HG02852 (cell line): ENCODE measurements at regions not wholly inside any gene's neighbourhood (a gene's known extent, or its start where the extent isn't known, plus 50 kb on each side); places are given as distances from the start of the nearest gene placed in this dataset.
"Not testable (repeated sequence)": the region's sequence is repeated elsewhere in the genome, so short reads cannot be mapped to it uniquely, and the experiment has no call there.

Source experiments
- ATAC-seq: cut with Tn5 transposase; IDR thresholded peaks from one replicate; pipeline ENCODE4 v1.9.1; 2021; ENCODE audit warnings: mild to moderate bottlenecking, moderate library complexity; ENCODE audit not compliant: unreplicated experiment

GRCh38 chr11:114928260-114928870 is 250.0 kb downstream of the NXPE2 start:
- no peak for ATAC-seq

- ATAC-seq, result no peak
Observed at GRCh38 chr11:114929351-114930000, 251.1 kb downstream of the NXPE2 start.

- no peak for ATAC-seq
Observed at GRCh38 chr11:114938799-114939198, 260.5 kb downstream of the NXPE2 start.

- no peak for ATAC-seq
Observed at GRCh38 chr11:114942207-114942606, 263.9 kb downstream of the NXPE2 start.

- no peak for ATAC-seq
Observed at GRCh38 chr11:114949614-114950351, 271.5 kb downstream of the NXPE2 start.

GRCh38 chr11:114953039-114953438 is 274.7 kb downstream of the NXPE2 start:
- no peak for ATAC-seq

- no peak for ATAC-seq
Observed at GRCh38 chr11:114955923-114956322, 277.6 kb downstream of the NXPE2 start.

GRCh38 chr11:114956566-114956965 is 278.2 kb downstream of the NXPE2 start:
- no peak for ATAC-seq

GRCh38 chr11:114959953-114960505 is 281.7 kb downstream of the NXPE2 start:
- no peak for ATAC-seq

GRCh38 chr11:114960819-114961218 is 282.5 kb downstream of the NXPE2 start:
- not testable (repeated sequence) for ATAC-seq

GRCh38 chr11:114964676-114965214 is 286.4 kb downstream of the NXPE2 start:
- ATAC-seq, result no peak

- ATAC-seq, result no peak
Observed at GRCh38 chr11:114970927-114971645, 292.8 kb downstream of the NXPE2 start.

GRCh38 chr11:114972105-114972504 is 293.8 kb downstream of the NXPE2 start:
- ATAC-seq, result no peak

- ATAC-seq, result no peak
Observed at GRCh38 chr11:114977651-114978050, 299.3 kb downstream of the NXPE2 start.

GRCh38 chr11:114982141-114982540 is 303.8 kb downstream of the NXPE2 start:
- no peak for ATAC-seq

GRCh38 chr11:114984611-114985163 is 306.4 kb downstream of the NXPE2 start:
- ATAC-seq, result no peak

GRCh38 chr11:114986365-114986764 is 308.0 kb downstream of the NXPE2 start:
- ATAC-seq, result no peak

- no peak for ATAC-seq
Observed at GRCh38 chr11:114987186-114987760, 308.9 kb downstream of the NXPE2 start.

- ATAC-seq, result no peak
Observed at GRCh38 chr11:114988644-114989043, 310.3 kb downstream of the NXPE2 start.

GRCh38 chr11:114989536-114989935 is 311.2 kb downstream of the NXPE2 start:
- ATAC-seq, result no peak
